Adrenal gland (tissue), 9 donors: ENCODE measurements at regions not wholly inside any gene's neighbourhood (a gene's known extent, or its start where the extent isn't known, plus 50 kb on each side); places are given as distances from the start of the nearest gene placed in this dataset.

ENCODE experiments used
- DNase-seq, 7 donors: peaks; one replicate each; pipeline ENCODE4 v3.0.0-alpha.2; 2019 to 2020
- H3K27ac ChIP-seq, 5 donors: fragments of 200-600 bp; sonication (generic) in 4 of 5; 1 replicate in 3 of 5; 2 replicates in 2 of 5; pipeline versions ENCODE4 v1.5.1 to v1.8.0; 2016 to 2020; ENCODE audit warnings: mild to moderate bottlenecking in 1 of 5
- H3K27me3 ChIP-seq: fragments of 200-600 bp; 2 replicates; pipeline ENCODE4 v1.8.0; 2021
- H3K36me3 ChIP-seq, 2 donors: fragments of 200-600 bp; replicated peaks in 1 of 2; 1 replicate in 1 of 2; 2 replicates in 1 of 2; pipeline versions ENCODE4 v1.5.1 to v1.8.0; 2018 to 2022
- H3K4me1 ChIP-seq, 2 donors: fragments of 200-600 bp; replicated peaks in 1 of 2; 1 replicate in 1 of 2; 2 replicates in 1 of 2; pipeline versions ENCODE4 v1.5.1 to v1.8.0; 2018 to 2021
- H3K4me3 ChIP-seq, 4 donors: fragments of 200-600 bp; sonication (generic) in 3 of 4; one replicate each; pipeline ENCODE4 v1.5.1; 2016 to 2018
- H3K9me3 ChIP-seq, 3 donors: fragments of 200-600 bp; sonication (generic) in 1 of 3; replicated peaks in 1 of 3; 1 replicate in 2 of 3; 2 replicates in 1 of 3; pipeline versions ENCODE4 v1.5.1 to v1.8.0; 2016 to 2021
- CTCF ChIP-seq, 6 experiments: fragments of 450-650 bp in 4 of 6; fragments of 200-600 bp in 2 of 6; sonication (generic) in 1 of 6; IDR thresholded peaks; 1 replicate in 5 of 6; 2 replicates in 1 of 6; pipeline versions ENCODE4 v1.5.1 to v1.8.0; 2016 to 2021; ENCODE audit warnings: antibody characterized with exemption in 6 of 6, mild to moderate bottlenecking in 2 of 6, moderate library complexity in 1 of 6
- POLR2A ChIP-seq, 2 donors: fragments of 450-650 bp; IDR thresholded peaks; one replicate each; pipeline ENCODE4 v1.6.1; 2017; ENCODE audit warnings: antibody characterized with exemption in 2 of 2, mild to moderate bottlenecking in 2 of 2, moderate library complexity in 1 of 2
- WGBS, 4 donors: extraction: QIAGEN DNeasy Blood & Tissue Kit in 2 of 4; methylation state at CpG; one replicate each; pipeline versions ENCODE4 v1.1.5 to v1.1.7; 2013 to 2017; 5-methylcytosine and 5-hydroxymethylcytosine counted together
- intact Hi-C, 2 donors: fragments of 100-400 bp; cut with DNase I; formaldehyde crosslinking; loops; one replicate each; pipeline versions ENCODE4 v1.14.1 to v1.15.0; 2022 to 2023
- donor health status: healthy with polysubstance abuse.
- donor health status: Bipolar disorder and iron deficiency.
- donor health status: DM: yes; HTN: yes; CAD: no.
- donor health status: DM: no; HTN: no; CAD: no.
- donor health status: DM: no; HTN: no; CAD: no.

GRCh38 chr10:83166344-83166743, 973.0 kb upstream of the GHITM start:
- no peaks in the 10 kb centered on the region for H3K36me3 ChIP-seq
- H3K27me3 ChIP-seq = no peaks in the 10 kb centered on the region
- H3K4me3 ChIP-seq = no peak overlapping the region
- no peaks in the 10 kb centered on the region for H3K9me3 ChIP-seq
- intact Hi-C loops = no loop called here
- no peak overlapping the region for H3K27ac ChIP-seq
- WGBS, 4 donors = 29 to 37% (median 36%) methylated on average over 5 of the region's 5 CpGs
- TF ChIP-seq POLR2A (IDR thresholded peaks at IDR 0.05) = no peak
- no peak for TF ChIP-seq CTCF (IDR thresholded peaks at IDR 0.05)
- no peak for DNase-seq
- H3K4me1 ChIP-seq = no peaks in the 10 kb centered on the region

GRCh38 chr10:83167081-83167480, 972.2 kb upstream of the GHITM start:
- Histone ChIP-seq H3K27me3 (no peaks in the 10 kb centered on the region), H3K27ac (no peak overlapping the region), H3K36me3 (no peaks in the 10 kb centered on the region), H3K9me3 (no peaks in the 10 kb centered on the region), H3K4me3 (no peak overlapping the region), H3K4me1 (no peaks in the 10 kb centered on the region)
- no peak for TF ChIP-seq CTCF (IDR thresholded peaks at IDR 0.05)
- TF ChIP-seq POLR2A (IDR thresholded peaks at IDR 0.05) = no peak
- WGBS, 4 donors = 57 to 83% (median 73%) methylated on average over 4 of the region's 4 CpGs
- intact Hi-C loops = no loop called here
- DNase-seq = no peak

GRCh38 chr10:83176901-83177300, 962.4 kb upstream of the GHITM start:
- no peak overlapping the region for H3K27ac ChIP-seq
- WGBS, 4 donors = 83 to 94% (median 88%) methylated on average over 2 of the region's 2 CpGs
- no peak for DNase-seq
- no peaks in the 10 kb centered on the region for H3K27me3 ChIP-seq
- H3K4me1 ChIP-seq = no peaks in the 10 kb centered on the region
- no peaks in the 10 kb centered on the region for H3K36me3 ChIP-seq
- intact Hi-C loops = no loop called here
- H3K4me3 ChIP-seq = no peak overlapping the region
- TF ChIP-seq CTCF (IDR thresholded peaks at IDR 0.05) (no peak), POLR2A (IDR thresholded peaks at IDR 0.05) (no peak)
- H3K9me3 ChIP-seq = no peaks in the 10 kb centered on the region

GRCh38 chr10:83178526-83178925, 960.8 kb upstream of the GHITM start:
- Histone ChIP-seq H3K36me3 (no peaks in the 10 kb centered on the region), H3K9me3 (no peaks in the 10 kb centered on the region), H3K4me1 (no peaks in the 10 kb centered on the region), H3K27ac (no peak overlapping the region), H3K4me3 (no peak overlapping the region), H3K27me3 (no peaks in the 10 kb centered on the region)
- intact Hi-C loops = no loop called here
- DNase-seq = no peak
- TF ChIP-seq POLR2A (IDR thresholded peaks at IDR 0.05) (no peak), CTCF (IDR thresholded peaks at IDR 0.05) (no peak)
